NCI-H2196 (cell line): ENCODE measurements at regions not wholly inside any gene's neighbourhood (a gene's known extent, or its start where the extent isn't known, plus 50 kb on each side); places are given as distances from the start of the nearest gene placed in this dataset.
"Not testable (repeated sequence)": the region's sequence is repeated elsewhere in the genome, so short reads cannot be mapped to it uniquely, and the experiment has no call there.

ENCODE experiments used
- DNase-seq: peaks from one replicate; lab custom pipeline; 2025; ENCODE audit not compliant: unreplicated experiment; lab: John Stamatoyannopoulos, UW

- no peak for DNase-seq
Measured at GRCh38 chr5:127213231-127213630, 77.4 kb upstream of the MEGF10 start.

- DNase-seq = no peak
Measured at GRCh38 chr5:127216143-127216542, 74.5 kb upstream of the MEGF10 start.

- DNase-seq = no peak
Measured at GRCh38 chr5:127216898-127217675, 73.5 kb upstream of the MEGF10 start.

GRCh38 chr5:127221936-127222335 lies 68.7 kb upstream of the MEGF10 start:
- DNase-seq = not testable (repeated sequence)

GRCh38 chr5:127222571-127223156 lies 67.9 kb upstream of the MEGF10 start:
- not testable (repeated sequence) for DNase-seq

GRCh38 chr5:127223256-127223974 lies 67.2 kb upstream of the MEGF10 start:
- no peak for DNase-seq

GRCh38 chr5:127227881-127228280 lies 62.7 kb upstream of the MEGF10 start:
- DNase-seq = no peak

- DNase-seq = no peak
Measured at GRCh38 chr5:127228540-127229184, 61.9 kb upstream of the MEGF10 start.

- no peak for DNase-seq
Measured at GRCh38 chr5:127229185-127229889, 61.3 kb upstream of the MEGF10 start.

GRCh38 chr5:127231118-127231517 lies 59.5 kb upstream of the MEGF10 start:
- DNase-seq = no peak

- DNase-seq = no peak
Measured at GRCh38 chr5:127233590-127233989, 57.0 kb upstream of the MEGF10 start.

GRCh38 chr5:127235136-127235535 lies 55.5 kb upstream of the MEGF10 start:
- no peak for DNase-seq

- no peak for DNase-seq
Measured at GRCh38 chr5:127236254-127236653, 54.3 kb upstream of the MEGF10 start.
